ENCODE measurements at regions not wholly inside any gene's neighbourhood (a gene's known extent, or its start where the extent isn't known, plus 50 kb on each side); places are given as distances from the start of the nearest gene placed in this dataset.

GRCh38 chr11:81744336-81745116, 989.1 kb downstream of the FAM181B start:
- TF ChIP-seq POLR2A (IDR thresholded peaks at IDR 0.05; ENCODE audit: low read depth, low read length) = no peak
- TF ChIP-seq FOS (IDR thresholded peaks at IDR 0.05; ENCODE audit: borderline replicate concordance, insufficient read depth, low read length) = no peak
- no peak for TF ChIP-seq CTCF (IDR thresholded peaks at IDR 0.05; ENCODE audit: extremely low read depth in 1 of 2, insufficient read depth in 1 of 2, low read depth in 1 of 2, low read length in 2 of 2)
- no peak for TF ChIP-seq POLR2AphosphoS5 (IDR thresholded peaks at IDR 0.05; ENCODE audit: insufficient read depth, low read depth, low read length)
- no peak for TF ChIP-seq JUN (IDR thresholded peaks at IDR 0.05; ENCODE audit: borderline replicate concordance, insufficient read depth, insufficient read length, low read depth)
- TF ChIP-seq GATA2 (IDR thresholded peaks at IDR 0.05; ENCODE audit: insufficient read depth, insufficient read length, low read depth, low read length) = no peak
- TF ChIP-seq MYC (IDR thresholded peaks at IDR 0.05; ENCODE audit: low read depth, low read length) = no peak
- TF ChIP-seq EZH2 (IDR thresholded peaks at IDR 0.05; ENCODE audit: borderline replicate concordance, low read depth, low read length, severe bottlenecking) = no peak
- TF ChIP-seq MAX (IDR thresholded peaks at IDR 0.05; ENCODE audit: insufficient read depth, insufficient read length) = no peak
- H3K9me3 ChIP-seq (replicated peaks; ENCODE audit: control insufficient read depth, insufficient read depth, low read length) = peaks cover 3% of the 10 kb centered on the region
- no peaks in the 10 kb centered on the region for H3K4me1 ChIP-seq (ENCODE audit: control insufficient read depth, extremely low read depth, insufficient read depth, low read length)
- H4K20me1 ChIP-seq (replicated peaks; ENCODE audit: control insufficient read depth, extremely low read depth, insufficient read depth, low read length) = no peaks in the 10 kb centered on the region
- DNase-seq (ENCODE audit: low read depth, low spot score) (no peak), FAIRE-seq (no peak)
- no peak overlapping the region for H3K4me2 ChIP-seq (ENCODE audit: insufficient read depth, low read length)
- H3K27me3 ChIP-seq (ENCODE audit: control insufficient read depth in 2 of 2, insufficient read depth in 2 of 2, low read length in 2 of 2) = no peaks in the 10 kb centered on the region
- intact Hi-C loops (cut with micrococcal nuclease) = no loop called here
- dilution Hi-C loops (cut with MboI; ENCODE audit: extremely low pct_ligation_motif_present, low sequenced_read_pairs) = no loop called here
- POLR2A ChIA-PET = no interaction called here
- H3K4me3 ChIP-seq (replicated peaks in 1 of 3; ENCODE audit: insufficient read depth in 1 of 3, low read depth in 1 of 3, low read length in 3 of 3) = no peak overlapping the region
- CTCF ChIA-PET = no interaction called here
- no peak overlapping the region for H3K9ac ChIP-seq (replicated peaks; ENCODE audit: extremely low read depth, insufficient read depth, low read length)
- H3K36me3 ChIP-seq (ENCODE audit: control insufficient read depth in 2 of 2, extremely low read depth in 1 of 2, insufficient read depth in 2 of 2, low read length in 2 of 2) = no peaks in the 10 kb centered on the region
- H3K9me1 ChIP-seq (replicated peaks; ENCODE audit: control insufficient read depth, extremely low read depth, insufficient read depth, low read length) = no peaks in the 10 kb centered on the region
- no peak overlapping the region for H3K27ac ChIP-seq (ENCODE audit: insufficient read depth, low read depth, low read length)
- no peaks in the 10 kb centered on the region for H3K79me2 ChIP-seq (ENCODE audit: control insufficient read depth, insufficient read depth, low read length)
- H2AFZ ChIP-seq (ENCODE audit: low read depth, low read length) = no peak overlapping the region
- BruUV-seq (replicated peaks) = no TSS peak
